ENCODE measurements at regions not wholly inside any gene's neighbourhood (a gene's known extent, or its start where the extent isn't known, plus 50 kb on each side); places are given as distances from the start of the nearest gene placed in this dataset.

DNA sequence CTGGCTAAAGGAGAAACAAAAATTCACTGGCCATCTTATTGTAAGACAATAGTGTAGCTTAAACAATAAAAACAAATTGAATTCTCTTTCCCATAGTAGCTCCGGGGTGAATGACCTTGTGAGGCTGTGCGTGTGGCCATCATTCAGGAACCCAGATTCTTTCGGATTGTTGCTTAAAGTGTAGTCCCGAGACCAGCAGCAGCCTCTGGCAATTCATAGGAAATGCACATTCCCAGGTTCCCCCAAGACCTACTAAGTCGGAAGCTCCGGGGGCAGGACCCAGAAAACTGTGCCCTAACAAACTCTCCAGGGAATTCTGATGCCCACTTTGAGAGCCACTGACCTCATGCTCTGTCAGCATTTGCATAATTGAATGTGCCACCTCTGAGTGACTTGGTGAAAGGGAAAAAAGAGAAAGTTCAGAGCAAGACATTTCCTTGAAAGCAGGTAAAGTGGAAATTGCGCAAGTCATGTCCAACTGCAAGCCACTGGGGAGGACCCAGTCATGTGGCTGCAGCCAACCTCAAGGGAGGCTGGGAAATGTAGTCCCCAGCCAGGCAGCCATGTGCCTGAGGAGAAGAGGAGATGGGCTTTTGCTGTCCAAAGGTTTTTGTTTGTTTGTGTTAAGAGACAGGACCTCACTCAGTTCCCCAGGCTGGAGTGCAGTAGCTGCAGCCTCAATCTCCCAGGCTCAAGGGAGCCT, 50.7 kb upstream of the PNMA8B start:
- in situ Hi-C loops (cut with HindIII; ENCODE audit: low sequenced_read_pairs) = loop anchor here (25.0 kb wide), 3 partner anchors 116 to 259 kb away; partner anchors contain the start of genes CCDC8, DACT3 and HIF3A

DNA sequence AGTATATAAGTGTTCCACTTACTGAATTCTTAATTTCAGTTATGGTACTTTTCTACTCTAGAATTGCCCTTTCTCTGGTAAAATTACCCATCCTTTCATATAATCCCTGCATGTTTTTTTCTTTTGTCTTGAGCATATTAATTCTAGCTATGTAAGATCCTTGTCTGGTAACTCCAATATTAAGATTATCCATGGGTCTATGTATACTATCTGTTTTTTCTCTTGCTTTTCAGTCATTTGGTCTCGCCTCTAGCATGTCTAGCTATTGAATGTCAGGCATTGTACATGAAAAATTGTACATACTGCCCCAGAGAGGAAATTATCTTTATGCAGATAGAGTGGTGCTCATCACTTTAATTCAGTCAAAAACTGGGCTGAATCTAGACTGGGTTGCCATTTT, 50.4 kb upstream of the CALM3 start:
- in situ Hi-C loops (cut with HindIII; ENCODE audit: low sequenced_read_pairs) = no loop called here

DNA sequence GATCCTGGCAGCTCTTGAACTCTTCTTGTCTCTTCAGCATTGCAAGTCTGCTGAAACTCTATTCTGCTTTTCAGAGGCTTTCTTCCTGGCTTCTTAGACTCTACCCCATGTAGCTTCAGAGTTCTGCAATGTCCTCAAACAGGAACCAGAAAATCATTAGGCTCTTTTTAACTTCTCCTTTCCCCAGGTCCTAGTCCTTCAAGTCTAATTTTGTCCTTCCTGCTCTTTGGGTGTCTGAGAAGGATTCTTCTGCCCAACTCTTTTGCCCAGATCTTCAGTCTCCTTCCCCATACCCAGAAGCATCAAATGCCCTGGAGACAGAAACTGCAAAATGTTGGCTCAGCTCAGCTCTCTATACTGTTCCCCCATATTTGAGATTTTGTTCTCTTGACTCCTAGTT, 50.0 kb upstream of the CALM3 start:
- in situ Hi-C loops (cut with HindIII; ENCODE audit: low sequenced_read_pairs) = no loop called here

Data from endothelial cell of hepatic sinusoid (primary cell).